ENCODE measurements at regions not wholly inside any gene's neighbourhood (a gene's known extent, or its start where the extent isn't known, plus 50 kb on each side); places are given as distances from the start of the nearest gene placed in this dataset.

DNA sequence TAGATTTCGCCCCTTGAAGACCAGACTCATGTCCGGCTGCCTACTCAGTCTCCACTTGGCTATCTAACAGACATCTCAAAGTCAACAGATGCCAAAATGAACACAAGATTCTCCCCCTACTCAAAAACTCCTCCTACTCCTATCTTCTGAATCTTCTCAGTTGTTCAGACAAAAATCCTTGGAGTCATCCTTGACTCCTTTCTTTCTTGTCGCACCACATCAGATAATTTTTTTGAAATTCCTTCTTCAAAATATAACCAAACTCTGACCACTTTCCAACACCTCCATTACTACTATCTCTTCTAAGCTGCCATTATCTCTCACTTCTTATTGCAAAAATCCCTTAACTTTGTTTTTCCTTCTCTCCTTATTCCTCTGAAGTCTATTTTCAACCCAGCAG, 141.9 kb upstream of the SLC7A14 start:
- Histone ChIP-seq H3K4me1 (no peaks in the 10 kb centered on the region), H3K36me3 (no peaks in the 10 kb centered on the region), H3K27ac (no peak overlapping the region), H3K4me3 (no peak overlapping the region), H3K27me3 (no peaks in the 10 kb centered on the region), H3K9me3 (no peaks in the 10 kb centered on the region)
- intact Hi-C loops (cut with DNase I), result no loop called here
- DNase-seq (no peak), ATAC-seq (no peak)
- TF ChIP-seq, protein P1, sequence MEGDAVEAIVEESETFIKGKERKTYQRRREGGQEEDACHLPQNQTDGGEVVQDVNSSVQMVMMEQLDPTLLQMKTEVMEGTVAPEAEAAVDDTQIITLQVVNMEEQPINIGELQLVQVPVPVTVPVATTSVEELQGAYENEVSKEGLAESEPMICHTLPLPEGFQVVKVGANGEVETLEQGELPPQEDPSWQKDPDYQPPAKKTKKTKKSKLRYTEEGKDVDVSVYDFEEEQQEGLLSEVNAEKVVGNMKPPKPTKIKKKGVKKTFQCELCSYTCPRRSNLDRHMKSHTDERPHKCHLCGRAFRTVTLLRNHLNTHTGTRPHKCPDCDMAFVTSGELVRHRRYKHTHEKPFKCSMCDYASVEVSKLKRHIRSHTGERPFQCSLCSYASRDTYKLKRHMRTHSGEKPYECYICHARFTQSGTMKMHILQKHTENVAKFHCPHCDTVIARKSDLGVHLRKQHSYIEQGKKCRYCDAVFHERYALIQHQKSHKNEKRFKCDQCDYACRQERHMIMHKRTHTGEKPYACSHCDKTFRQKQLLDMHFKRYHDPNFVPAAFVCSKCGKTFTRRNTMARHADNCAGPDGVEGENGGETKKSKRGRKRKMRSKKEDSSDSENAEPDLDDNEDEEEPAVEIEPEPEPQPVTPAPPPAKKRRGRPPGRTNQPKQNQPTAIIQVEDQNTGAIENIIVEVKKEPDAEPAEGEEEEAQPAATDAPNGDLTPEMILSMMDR (IDR thresholded peaks at IDR 0.05), result no peak

DNA sequence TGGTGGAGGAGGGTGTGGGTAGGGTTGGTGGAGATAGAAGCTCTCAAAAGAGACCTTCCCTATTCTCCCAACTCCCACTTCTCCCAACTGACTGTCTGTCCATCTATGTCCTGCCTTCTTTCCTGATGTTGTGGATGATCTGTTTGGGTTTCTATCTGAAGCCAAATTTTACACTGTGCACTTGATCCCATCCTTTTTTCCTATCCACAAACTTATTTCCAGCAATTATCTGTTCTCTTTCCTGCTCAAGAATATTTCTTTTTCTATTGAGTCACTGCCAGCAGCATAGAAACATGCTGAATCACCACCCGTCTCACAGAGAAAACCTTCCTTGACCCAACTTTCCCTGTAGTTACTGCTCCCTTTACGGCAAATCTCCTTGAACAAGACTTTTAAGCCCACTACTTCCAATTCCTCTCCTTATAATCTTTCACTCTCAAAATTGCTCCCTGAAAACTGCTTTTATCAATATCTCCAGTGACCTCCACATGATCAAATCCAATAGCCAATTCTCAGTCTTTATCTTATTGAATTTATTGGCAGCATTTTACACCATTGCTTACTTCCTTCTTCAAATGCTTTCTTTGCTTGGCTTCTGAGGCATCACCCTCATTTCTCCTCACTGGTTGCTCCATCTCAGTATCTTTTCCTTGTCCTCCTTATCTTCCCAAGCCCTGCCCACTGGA, 141.2 kb upstream of the SLC7A14 start:
- Histone ChIP-seq H3K4me3 (no peak overlapping the region), H3K9me3 (no peaks in the 10 kb centered on the region), H3K27me3 (no peaks in the 10 kb centered on the region), H3K27ac (no peak overlapping the region), H3K36me3 (no peaks in the 10 kb centered on the region), H3K4me1 (no peaks in the 10 kb centered on the region)
- intact Hi-C loops (cut with DNase I), result no loop called here
- TF ChIP-seq, protein P1 (IDR thresholded peaks at IDR 0.05), result no peak
- no peak for ATAC-seq
- no peak for DNase-seq

DNA sequence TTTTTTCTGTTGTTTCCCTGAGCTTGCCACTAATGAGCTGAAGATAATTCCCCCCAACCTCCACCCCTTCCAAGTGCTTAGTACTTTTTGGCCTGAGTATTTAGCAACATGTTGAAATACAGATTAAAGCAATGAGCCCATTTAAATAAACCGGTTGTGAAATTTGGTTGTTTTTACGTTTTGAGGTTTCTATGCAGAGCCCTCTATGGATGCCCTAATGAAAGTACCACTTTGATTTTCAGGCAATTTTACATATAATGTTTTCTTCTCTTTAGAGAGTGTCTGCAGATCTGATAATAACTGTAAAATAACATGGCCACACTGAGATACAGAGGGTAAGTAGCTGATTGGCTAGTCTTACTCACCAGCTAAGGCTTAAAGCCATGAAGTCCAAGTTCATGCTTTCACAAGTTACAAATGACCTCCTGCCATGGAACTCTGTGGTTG, 139.4 kb upstream of the SLC7A14 start:
- Histone ChIP-seq H3K27ac (no peak overlapping the region), H3K9me3 (no peaks in the 10 kb centered on the region), H3K27me3 (no peaks in the 10 kb centered on the region), H3K4me1 (no peaks in the 10 kb centered on the region), H3K36me3 (no peaks in the 10 kb centered on the region), H3K4me3 (no peak overlapping the region)
- DNase-seq (no peak), ATAC-seq (no peak)
- TF ChIP-seq, protein P1 (IDR thresholded peaks at IDR 0.05), result no peak
- intact Hi-C loops (cut with DNase I), result no loop called here

DNA sequence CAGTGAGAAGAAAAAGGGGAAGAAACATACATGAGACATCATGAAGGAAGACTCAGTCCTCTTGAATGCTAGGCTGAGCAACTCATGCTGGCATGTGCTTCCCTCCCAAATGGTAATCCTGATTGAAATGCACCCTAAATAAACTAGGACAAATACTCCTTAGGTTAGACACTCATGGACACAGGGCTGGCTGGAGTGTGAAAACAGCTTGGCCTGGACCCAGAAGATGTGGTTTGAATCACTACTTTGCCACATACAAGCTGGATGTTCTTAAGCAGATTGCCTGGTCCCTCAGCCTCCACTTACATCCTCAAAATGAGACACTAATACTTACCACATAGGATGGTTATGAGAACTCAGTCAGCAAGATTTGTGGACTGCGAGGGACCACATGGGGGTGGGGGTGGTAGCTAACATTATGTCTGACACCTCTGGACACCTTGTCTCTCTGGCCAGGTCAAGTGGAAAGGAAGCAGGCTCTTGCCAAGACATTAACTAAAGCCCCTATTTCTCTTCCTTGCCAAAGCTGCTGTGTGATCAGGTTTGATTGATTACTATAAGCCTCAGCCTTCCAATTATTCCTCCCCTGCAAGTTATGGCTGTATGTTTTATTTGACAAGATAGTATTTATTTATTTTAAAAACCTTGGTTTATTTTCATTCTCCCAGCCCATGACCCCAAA, 138.9 kb upstream of the SLC7A14 start:
- Histone ChIP-seq H3K27ac (no peak overlapping the region), H3K4me3 (no peak overlapping the region), H3K9me3 (no peaks in the 10 kb centered on the region), H3K27me3 (no peaks in the 10 kb centered on the region), H3K4me1 (no peaks in the 10 kb centered on the region), H3K36me3 (no peaks in the 10 kb centered on the region)
- no peak for ATAC-seq
- intact Hi-C loops (cut with DNase I), result no loop called here
- DNase-seq, result no peak
- TF ChIP-seq, protein P1 (IDR thresholded peaks at IDR 0.05), result no peak

DNA sequence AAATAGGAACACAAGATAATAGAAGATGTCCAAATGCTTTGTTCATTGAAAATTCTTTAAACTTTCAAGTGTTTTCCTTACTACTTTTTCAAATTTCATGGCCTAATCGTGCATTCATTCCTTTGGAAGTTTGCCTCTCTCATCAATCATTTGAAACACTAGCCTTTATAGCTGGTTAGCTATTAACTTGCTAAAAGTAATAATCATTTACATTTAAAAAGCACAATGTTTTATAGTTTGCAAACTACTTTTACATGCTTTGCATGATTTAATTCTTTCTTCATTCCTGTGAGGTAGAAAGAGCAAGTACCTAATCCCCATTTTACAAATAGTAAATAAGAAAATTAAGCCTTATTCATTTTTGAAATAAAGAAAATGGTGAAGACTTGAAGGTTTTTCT, 137.4 kb upstream of the SLC7A14 start:
- DNase-seq (no peak), ATAC-seq (no peak)
- H3K4me1 ChIP-seq, result no peaks in the 10 kb centered on the region

More for the DNA sequence above, 137.4 kb upstream of the SLC7A14 start:
- TF ChIP-seq, protein P1 (IDR thresholded peaks at IDR 0.05), result no peak
- no peaks in the 10 kb centered on the region for H3K36me3 ChIP-seq
- no peak overlapping the region for H3K4me3 ChIP-seq
- no peaks in the 10 kb centered on the region for H3K9me3 ChIP-seq
- intact Hi-C loops (cut with DNase I), result no loop called here
- H3K27me3 ChIP-seq, result no peaks in the 10 kb centered on the region
- no peak overlapping the region for H3K27ac ChIP-seq
